ENCODE measurements at regions not wholly inside any gene's neighbourhood (a gene's known extent, or its start where the extent isn't known, plus 50 kb on each side); places are given as distances from the start of the nearest gene placed in this dataset.

GRCh38 chr7:51785171-51785570 lies 468.6 kb upstream of the COBL start:
- no peaks in the 10 kb centered on the region for H3K27me3 Mint-ChIP-seq (ENCODE audit: low read depth)
- DNase-seq (ENCODE audit: low spot score) = no peak

DNA sequence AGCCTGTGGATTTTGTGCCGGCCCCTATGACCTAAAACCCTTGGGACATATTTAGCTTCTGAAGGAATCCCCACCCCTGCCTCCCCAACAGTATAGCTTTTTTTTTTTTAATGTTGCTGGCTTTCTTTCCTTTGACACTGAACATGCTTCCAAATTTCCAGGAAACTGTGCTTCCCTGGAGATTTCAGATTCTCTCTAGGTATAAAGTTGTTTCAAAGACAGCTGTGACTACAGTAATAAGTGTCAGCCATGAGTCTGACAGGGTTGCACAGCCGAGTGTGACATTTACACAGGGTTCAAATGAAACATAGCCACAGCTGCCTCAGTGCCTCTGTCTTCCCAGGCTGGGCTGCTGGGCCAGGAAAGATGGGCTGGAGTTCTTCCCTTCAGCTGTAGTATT lies 466.6 kb upstream of the COBL start:
- no peak for DNase-seq (ENCODE audit: low spot score)
- no peak overlapping the region for H3K4me3 Mint-ChIP-seq (ENCODE audit: low read depth)
- H3K9me3 Mint-ChIP-seq = peaks cover 22% of the 10 kb centered on the region
- intact Hi-C loops (cut with micrococcal nuclease) = no loop called here
- H3K27ac Mint-ChIP-seq = no peak overlapping the region
- no peaks in the 10 kb centered on the region for H3K4me1 Mint-ChIP-seq (ENCODE audit: low read depth)
- H3K27me3 Mint-ChIP-seq (ENCODE audit: low read depth) = no peaks in the 10 kb centered on the region
- H3K36me3 Mint-ChIP-seq (ENCODE audit: low read depth) = no peaks in the 10 kb centered on the region

More at GRCh38 chr7:51785171-51785570, 468.6 kb upstream of the COBL start:
- Mint-ChIP-seq H3K4me1 (ENCODE audit: low read depth) (no peaks in the 10 kb centered on the region), H3K27ac (no peak overlapping the region), H3K4me3 (ENCODE audit: low read depth) (no peak overlapping the region), H3K36me3 (ENCODE audit: low read depth) (no peaks in the 10 kb centered on the region), H3K9me3 (peaks cover 20% of the 10 kb centered on the region)
- intact Hi-C loops (cut with micrococcal nuclease) = no loop called here

GRCh38 chr7:51778121-51778520 lies 461.5 kb upstream of the COBL start:
- no peak overlapping the region for H3K27ac Mint-ChIP-seq
- H3K27me3 Mint-ChIP-seq (ENCODE audit: low read depth) = no peaks in the 10 kb centered on the region
- no peaks in the 10 kb centered on the region for H3K4me1 Mint-ChIP-seq (ENCODE audit: low read depth)
- H3K4me3 Mint-ChIP-seq (ENCODE audit: low read depth) = no peak overlapping the region
- intact Hi-C loops (cut with micrococcal nuclease) = no loop called here
- H3K9me3 Mint-ChIP-seq = peaks cover 20% of the 10 kb centered on the region
- DNase-seq (ENCODE audit: low spot score) = no peak
- H3K36me3 Mint-ChIP-seq (ENCODE audit: low read depth) = no peaks in the 10 kb centered on the region

- Mint-ChIP-seq H3K9me3 (peaks cover 10% of the 10 kb centered on the region), H3K36me3 (ENCODE audit: low read depth) (no peaks in the 10 kb centered on the region), H3K27ac (no peak overlapping the region), H3K27me3 (ENCODE audit: low read depth) (no peaks in the 10 kb centered on the region), H3K4me3 (ENCODE audit: low read depth) (no peak overlapping the region), H3K4me1 (ENCODE audit: low read depth) (no peaks in the 10 kb centered on the region)
- intact Hi-C loops (cut with micrococcal nuclease) = no loop called here
- DNase-seq (ENCODE audit: low spot score) = no peak
Measured at GRCh38 chr7:51774178-51774577, 457.6 kb upstream of the COBL start.

- DNase-seq (ENCODE audit: low spot score) = no peak
- intact Hi-C loops (cut with micrococcal nuclease) = no loop called here
- peaks cover 10% of the 10 kb centered on the region for H3K9me3 Mint-ChIP-seq
- no peaks in the 10 kb centered on the region for H3K36me3 Mint-ChIP-seq (ENCODE audit: low read depth)
- H3K27me3 Mint-ChIP-seq (ENCODE audit: low read depth) = no peaks in the 10 kb centered on the region
- no peak overlapping the region for H3K27ac Mint-ChIP-seq
- no peak overlapping the region for H3K4me3 Mint-ChIP-seq (ENCODE audit: low read depth)
- H3K4me1 Mint-ChIP-seq (ENCODE audit: low read depth) = no peaks in the 10 kb centered on the region
Measured at GRCh38 chr7:51772190-51772589, 455.6 kb upstream of the COBL start.

DNA sequence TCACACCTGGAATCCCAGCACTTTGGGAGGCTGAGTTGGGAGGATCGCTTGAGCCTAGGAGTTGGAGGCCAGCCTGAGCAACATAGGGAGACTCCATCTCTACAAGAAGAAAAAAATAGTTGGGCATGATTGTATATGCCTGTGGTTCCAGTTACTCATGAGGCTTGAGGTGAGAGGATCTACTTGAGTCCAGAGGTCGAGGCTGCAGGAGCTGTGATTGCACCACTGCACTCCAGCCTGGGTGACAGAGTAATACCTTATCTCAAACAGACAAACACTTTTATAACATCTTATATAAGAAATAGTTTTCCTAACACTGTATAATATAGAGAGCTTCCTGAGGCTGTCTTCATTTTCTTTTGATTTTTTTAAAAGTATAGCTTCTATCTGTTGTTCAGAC lies 448.4 kb upstream of the COBL start:
- DNase-seq (ENCODE audit: low spot score) = no peak
- no peaks in the 10 kb centered on the region for H3K4me1 Mint-ChIP-seq (ENCODE audit: low read depth)
- no peaks in the 10 kb centered on the region for H3K36me3 Mint-ChIP-seq (ENCODE audit: low read depth)
- intact Hi-C loops (cut with micrococcal nuclease) = no loop called here
- no peak overlapping the region for H3K4me3 Mint-ChIP-seq (ENCODE audit: low read depth)
- no peak overlapping the region for H3K27ac Mint-ChIP-seq
- no peaks in the 10 kb centered on the region for H3K27me3 Mint-ChIP-seq (ENCODE audit: low read depth)
- peaks cover 16% of the 10 kb centered on the region for H3K9me3 Mint-ChIP-seq

- DNase-seq (ENCODE audit: low spot score) = no peak
- intact Hi-C loops (cut with micrococcal nuclease) = no loop called here
- Mint-ChIP-seq H3K4me3 (ENCODE audit: low read depth) (no peak overlapping the region), H3K27ac (no peak overlapping the region), H3K27me3 (ENCODE audit: low read depth) (no peaks in the 10 kb centered on the region), H3K9me3 (peaks cover 24% of the 10 kb centered on the region), H3K36me3 (ENCODE audit: low read depth) (no peaks in the 10 kb centered on the region), H3K4me1 (ENCODE audit: low read depth) (no peaks in the 10 kb centered on the region)
Measured at GRCh38 chr7:51759985-51760384, 443.4 kb upstream of the COBL start.

DNA sequence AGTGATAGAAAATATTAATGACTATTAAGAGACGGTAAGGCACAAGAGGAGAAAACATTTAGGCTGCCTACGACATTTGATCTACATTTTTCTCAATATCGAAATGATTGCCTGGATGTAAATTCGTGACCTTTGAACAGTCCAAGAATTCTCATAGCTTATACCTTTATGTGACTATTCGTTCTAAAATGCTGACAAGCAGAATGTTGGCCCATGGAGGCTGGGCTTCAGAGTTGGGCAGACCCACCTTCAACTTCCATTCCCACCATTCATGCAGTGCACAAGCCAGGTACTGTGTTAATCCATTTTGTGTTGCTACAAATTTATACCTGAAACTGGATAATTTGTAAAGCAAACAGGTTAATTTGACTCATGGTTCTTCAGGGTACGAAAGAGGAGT lies 441.4 kb upstream of the COBL start:
- Mint-ChIP-seq H3K4me1 (ENCODE audit: low read depth) (no peaks in the 10 kb centered on the region), H3K36me3 (ENCODE audit: low read depth) (no peaks in the 10 kb centered on the region), H3K27me3 (ENCODE audit: low read depth) (no peaks in the 10 kb centered on the region), H3K4me3 (ENCODE audit: low read depth) (no peak overlapping the region), H3K27ac (no peak overlapping the region), H3K9me3 (peaks cover 22% of the 10 kb centered on the region)
- no peak for DNase-seq (ENCODE audit: low spot score)
- intact Hi-C loops (cut with micrococcal nuclease) = no loop called here

GRCh38 chr7:51732951-51733350 lies 416.3 kb upstream of the COBL start:
- Mint-ChIP-seq H3K4me1 (ENCODE audit: low read depth) (no peaks in the 10 kb centered on the region), H3K27me3 (ENCODE audit: low read depth) (no peaks in the 10 kb centered on the region), H3K9me3 (peaks cover 29% of the 10 kb centered on the region), H3K4me3 (ENCODE audit: low read depth) (no peak overlapping the region), H3K36me3 (ENCODE audit: low read depth) (no peaks in the 10 kb centered on the region), H3K27ac (no peak overlapping the region)
- intact Hi-C loops (cut with micrococcal nuclease) = no loop called here
- no peak for DNase-seq (ENCODE audit: low spot score)

GRCh38 chr7:51732116-51732515 lies 415.5 kb upstream of the COBL start:
- Mint-ChIP-seq H3K27me3 (ENCODE audit: low read depth) (no peaks in the 10 kb centered on the region), H3K36me3 (ENCODE audit: low read depth) (no peaks in the 10 kb centered on the region), H3K9me3 (peaks cover 26% of the 10 kb centered on the region), H3K27ac (no peak overlapping the region), H3K4me1 (ENCODE audit: low read depth) (no peaks in the 10 kb centered on the region), H3K4me3 (ENCODE audit: low read depth) (no peak overlapping the region)
- intact Hi-C loops (cut with micrococcal nuclease) = no loop called here
- no peak for DNase-seq (ENCODE audit: low spot score)

DNA sequence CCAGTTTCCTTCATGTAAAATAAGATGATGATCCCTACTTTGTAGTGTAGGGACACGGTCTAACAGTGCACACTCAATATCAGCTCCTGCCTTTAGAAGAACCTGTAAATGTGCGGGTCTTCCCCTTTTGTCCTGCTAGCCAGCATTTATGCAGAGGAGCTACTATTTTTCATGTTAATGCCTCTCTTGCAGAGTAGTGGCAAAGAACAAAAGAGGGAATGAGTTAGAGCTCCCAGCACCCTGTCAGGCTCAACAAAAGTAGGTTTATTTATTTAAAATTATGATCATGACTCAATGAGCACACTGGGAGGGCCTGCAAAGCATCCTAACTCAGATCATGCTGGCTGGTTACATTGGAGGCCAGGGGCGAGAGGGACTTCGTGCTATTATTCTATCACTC lies 414.5 kb upstream of the COBL start:
- H3K27me3 Mint-ChIP-seq (ENCODE audit: low read depth) = no peaks in the 10 kb centered on the region
- no peak overlapping the region for H3K4me3 Mint-ChIP-seq (ENCODE audit: low read depth)
- no peaks in the 10 kb centered on the region for H3K4me1 Mint-ChIP-seq (ENCODE audit: low read depth)
- peaks cover 23% of the 10 kb centered on the region for H3K9me3 Mint-ChIP-seq
- intact Hi-C loops (cut with micrococcal nuclease) = no loop called here
- no peaks in the 10 kb centered on the region for H3K36me3 Mint-ChIP-seq (ENCODE audit: low read depth)
- no peak overlapping the region for H3K27ac Mint-ChIP-seq
- no peak for DNase-seq (ENCODE audit: low spot score)

- H3K4me3 Mint-ChIP-seq (ENCODE audit: low read depth) = no peak overlapping the region
- H3K36me3 Mint-ChIP-seq (ENCODE audit: low read depth) = no peaks in the 10 kb centered on the region
Measured at GRCh38 chr7:51727441-51727840, 410.8 kb upstream of the COBL start.

DNA sequence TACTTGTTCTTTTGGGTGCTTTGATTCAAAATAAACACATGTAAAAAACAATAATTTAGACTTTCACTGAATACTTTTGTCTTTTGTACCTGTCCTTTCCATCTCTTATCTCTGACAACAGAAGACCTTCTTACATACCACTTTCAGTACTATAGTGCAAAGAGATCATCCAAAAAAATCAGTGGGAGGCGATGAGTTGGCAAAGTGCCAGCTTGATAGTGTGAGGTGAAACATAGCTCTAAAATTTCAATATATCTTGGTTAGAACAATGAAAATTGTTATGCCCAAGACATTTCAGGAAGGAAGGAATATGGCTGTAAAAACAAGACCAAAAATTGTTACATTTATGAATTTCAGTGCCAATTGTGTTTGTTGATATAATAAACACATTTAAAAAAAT lies 390.2 kb upstream of the COBL start:
- no peaks in the 10 kb centered on the region for H3K36me3 Mint-ChIP-seq (ENCODE audit: low read depth)
- intact Hi-C loops (cut with micrococcal nuclease) = no loop called here
- no peak for DNase-seq (ENCODE audit: low spot score)
- no peaks in the 10 kb centered on the region for H3K4me1 Mint-ChIP-seq (ENCODE audit: low read depth)
- no peaks in the 10 kb centered on the region for H3K27me3 Mint-ChIP-seq (ENCODE audit: low read depth)
- no peak overlapping the region for H3K4me3 Mint-ChIP-seq (ENCODE audit: low read depth)
- H3K9me3 Mint-ChIP-seq = peaks cover 31% of the 10 kb centered on the region
- no peak overlapping the region for H3K27ac Mint-ChIP-seq

More at GRCh38 chr7:51727441-51727840, 410.8 kb upstream of the COBL start:
- no peaks in the 10 kb centered on the region for H3K27me3 Mint-ChIP-seq (ENCODE audit: low read depth)
- DNase-seq (ENCODE audit: low spot score) = no peak
- no peaks in the 10 kb centered on the region for H3K4me1 Mint-ChIP-seq (ENCODE audit: low read depth)
- H3K9me3 Mint-ChIP-seq = peaks cover 32% of the 10 kb centered on the region
- intact Hi-C loops (cut with micrococcal nuclease) = no loop called here
- no peak overlapping the region for H3K27ac Mint-ChIP-seq

DNA sequence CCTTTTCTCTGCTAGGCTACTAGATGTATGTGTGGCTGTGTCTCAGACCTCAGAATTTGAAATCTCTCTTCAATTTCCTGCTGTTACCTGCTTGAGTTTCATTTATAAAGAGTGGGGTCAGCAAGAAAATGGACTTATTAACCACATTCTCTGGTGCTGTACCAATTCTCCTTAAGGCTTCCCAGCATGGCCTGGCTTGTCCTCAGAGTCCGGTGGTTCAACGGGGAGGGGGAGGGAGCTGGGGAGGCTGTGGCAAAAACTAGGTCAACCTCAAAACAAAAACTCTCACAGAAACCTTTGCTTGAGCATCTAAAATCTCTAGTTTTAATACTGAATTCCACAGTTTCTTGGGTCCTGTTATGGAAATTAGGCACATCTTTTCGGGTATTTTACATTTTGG lies 389.1 kb upstream of the COBL start:
- Mint-ChIP-seq H3K4me3 (ENCODE audit: low read depth) (no peak overlapping the region), H3K9me3 (peaks cover 38% of the 10 kb centered on the region)
- intact Hi-C loops (cut with micrococcal nuclease) = no loop called here

More for the DNA sequence above, 389.1 kb upstream of the COBL start:
- H3K27ac Mint-ChIP-seq = no peak overlapping the region
- no peaks in the 10 kb centered on the region for H3K36me3 Mint-ChIP-seq (ENCODE audit: low read depth)
- DNase-seq (ENCODE audit: low spot score) = no peak
- no peaks in the 10 kb centered on the region for H3K27me3 Mint-ChIP-seq (ENCODE audit: low read depth)
- no peaks in the 10 kb centered on the region for H3K4me1 Mint-ChIP-seq (ENCODE audit: low read depth)

Measured in activated T-helper 2 cell treated with anti-CD3 and anti-CD28 coated beads, Interferon-gamma antibody, Interleukin-2, Interleukin-4, amounts not matched to agents 10 μg/mL and 5 μg/mL and 100 μg/mL, durations not matched to agents 14 hours and 24 hours and 36 hours (primary cell).